GM12878 (cell line): ENCODE measurements at regions not wholly inside any gene's neighbourhood (a gene's known extent, or its start where the extent isn't known, plus 50 kb on each side); places are given as distances from the start of the nearest gene placed in this dataset.

Experiments
- ASH2L ChIP-seq: fragments of 300-600, 200-600 bp; sonication (generic); IDR thresholded peaks from 2 replicates; pipeline ENCODE4 v1.6.1; 2017; ENCODE audit warnings: low read depth, mild to moderate bottlenecking, borderline replicate concordance
- FOS ChIP-seq: IDR thresholded peaks from 3 replicates; pipeline ENCODE4 v1.6.1; 2011; ENCODE audit warnings: borderline replicate concordance; ENCODE audit not compliant: insufficient read length; ENCODE audit errors: extremely low read depth
- IRF4 ChIP-seq: IDR thresholded peaks from 2 replicates; pipeline ENCODE4 v1.6.1; 2011; ENCODE audit warnings: low read depth, low read length
- MYB ChIP-seq: fragments of 150-350 bp; IDR thresholded peaks from 2 replicates; pipeline ENCODE4 v1.6.1; 2014; ENCODE audit warnings: mild to moderate bottlenecking, low read depth, low read length, borderline replicate concordance
- MYC ChIP-seq: IDR thresholded peaks from 2 replicates; pipeline ENCODE4 v1.6.1; 2011; ENCODE audit warnings: mild to moderate bottlenecking, low read length, moderate library complexity, inconsistent platforms; ENCODE audit not compliant: insufficient read depth, insufficient replicate concordance, insufficient read length, severe bottlenecking
- POLR2AphosphoS5 ChIP-seq: IDR thresholded peaks from 2 replicates; pipeline ENCODE4 v1.6.1; 2011; ENCODE audit warnings: mild to moderate bottlenecking, low read length, inconsistent platforms
- RBBP5 ChIP-seq: fragments of 200-600 bp; sonication (generic); conservative IDR thresholded peaks from 2 replicates; pipeline ENCODE4 v1.6.1; 2016
- SMARCA5 ChIP-seq: fragments of 450-650 bp; IDR thresholded peaks from 2 replicates; pipeline ENCODE4 v1.6.1; 2017; ENCODE audit warnings: mild to moderate bottlenecking
- SPI1 ChIP-seq: IDR thresholded peaks from 2 replicates; pipeline ENCODE4 v1.6.1; 2011; ENCODE audit warnings: low read depth, mild to moderate bottlenecking, low read length, moderate library complexity, borderline replicate concordance; ENCODE audit not compliant: insufficient read depth
- STAT1 ChIP-seq: fragments of 450-650 bp; conservative IDR thresholded peaks from 2 replicates; pipeline ENCODE4 v1.6.1; 2014; ENCODE audit warnings: antibody characterized with exemption, mild to moderate bottlenecking
- ZBED1 ChIP-seq: IDR thresholded peaks from 2 replicates; pipeline ENCODE4 v1.6.1; 2016; ENCODE audit warnings: borderline replicate concordance
- TF ChIP-seq, protein P1 (sequence below): fragments of 450-650 bp; formaldehyde crosslinking; IDR thresholded peaks from 2 replicates; pipeline ENCODE4 v1.4.0; 2020; ENCODE audit warnings: mild to moderate bottlenecking, moderate library complexity
- TF ChIP-seq, protein P2 (sequence below): fragments of 450-650 bp; IDR thresholded peaks from 2 replicates; pipeline ENCODE4 v1.6.1; 2017; ENCODE audit warnings: mild to moderate bottlenecking, low read depth, inconsistent platforms; ENCODE audit not compliant: poor library complexity, severe bottlenecking
- TF ChIP-seq, protein P3 (sequence below): IDR thresholded peaks from 2 replicates; pipeline ENCODE4 v1.6.1; 2011; ENCODE audit warnings: borderline replicate concordance, low read depth, mild to moderate bottlenecking, moderate library complexity, mixed read lengths, low read length; ENCODE audit not compliant: insufficient read depth; ENCODE audit errors: extremely low read length

DNA sequence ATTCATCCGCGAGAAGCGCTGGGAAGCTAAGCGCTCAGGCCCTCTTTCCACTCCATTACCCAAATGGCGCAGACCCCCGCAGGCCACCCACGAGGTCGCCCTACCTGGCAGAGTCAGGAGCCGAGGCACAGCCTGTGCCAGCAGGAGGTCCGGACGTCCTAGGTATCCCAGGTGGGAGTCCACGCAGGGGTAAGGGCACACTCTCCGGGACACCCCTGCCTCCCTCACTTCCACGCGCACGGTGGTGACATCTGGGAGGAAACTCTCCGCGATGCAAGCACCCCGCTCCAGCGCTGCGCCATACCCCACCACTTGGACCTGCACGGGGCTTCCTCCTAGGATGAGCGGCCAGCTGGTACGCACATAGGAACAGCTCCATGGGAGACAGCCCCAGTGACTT is 95.1 kb upstream of the ARHGEF7 start (continued):
- TF ChIP-seq, protein P1, sequence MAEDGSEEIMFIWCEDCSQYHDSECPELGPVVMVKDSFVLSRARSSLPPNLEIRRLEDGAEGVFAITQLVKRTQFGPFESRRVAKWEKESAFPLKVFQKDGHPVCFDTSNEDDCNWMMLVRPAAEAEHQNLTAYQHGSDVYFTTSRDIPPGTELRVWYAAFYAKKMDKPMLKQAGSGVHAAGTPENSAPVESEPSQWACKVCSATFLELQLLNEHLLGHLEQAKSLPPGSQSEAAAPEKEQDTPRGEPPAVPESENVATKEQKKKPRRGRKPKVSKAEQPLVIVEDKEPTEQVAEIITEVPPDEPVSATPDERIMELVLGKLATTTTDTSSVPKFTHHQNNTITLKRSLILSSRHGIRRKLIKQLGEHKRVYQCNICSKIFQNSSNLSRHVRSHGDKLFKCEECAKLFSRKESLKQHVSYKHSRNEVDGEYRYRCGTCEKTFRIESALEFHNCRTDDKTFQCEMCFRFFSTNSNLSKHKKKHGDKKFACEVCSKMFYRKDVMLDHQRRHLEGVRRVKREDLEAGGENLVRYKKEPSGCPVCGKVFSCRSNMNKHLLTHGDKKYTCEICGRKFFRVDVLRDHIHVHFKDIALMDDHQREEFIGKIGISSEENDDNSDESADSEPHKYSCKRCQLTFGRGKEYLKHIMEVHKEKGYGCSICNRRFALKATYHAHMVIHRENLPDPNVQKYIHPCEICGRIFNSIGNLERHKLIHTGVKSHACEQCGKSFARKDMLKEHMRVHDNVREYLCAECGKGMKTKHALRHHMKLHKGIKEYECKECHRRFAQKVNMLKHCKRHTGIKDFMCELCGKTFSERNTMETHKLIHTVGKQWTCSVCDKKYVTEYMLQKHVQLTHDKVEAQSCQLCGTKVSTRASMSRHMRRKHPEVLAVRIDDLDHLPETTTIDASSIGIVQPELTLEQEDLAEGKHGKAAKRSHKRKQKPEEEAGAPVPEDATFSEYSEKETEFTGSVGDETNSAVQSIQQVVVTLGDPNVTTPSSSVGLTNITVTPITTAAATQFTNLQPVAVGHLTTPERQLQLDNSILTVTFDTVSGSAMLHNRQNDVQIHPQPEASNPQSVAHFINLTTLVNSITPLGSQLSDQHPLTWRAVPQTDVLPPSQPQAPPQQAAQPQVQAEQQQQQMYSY (CRISPR knock-in tag) = no peak
- TF ChIP-seq RBBP5 (no peak), SMARCA5 (no peak), STAT1 (no peak), SPI1 (no peak), FOS (no peak), MYB (no peak), POLR2AphosphoS5 (no peak), ASH2L (no peak), IRF4 (no peak), ZBED1 (no peak), MYC (no peak)
- TF ChIP-seq, protein P2, sequence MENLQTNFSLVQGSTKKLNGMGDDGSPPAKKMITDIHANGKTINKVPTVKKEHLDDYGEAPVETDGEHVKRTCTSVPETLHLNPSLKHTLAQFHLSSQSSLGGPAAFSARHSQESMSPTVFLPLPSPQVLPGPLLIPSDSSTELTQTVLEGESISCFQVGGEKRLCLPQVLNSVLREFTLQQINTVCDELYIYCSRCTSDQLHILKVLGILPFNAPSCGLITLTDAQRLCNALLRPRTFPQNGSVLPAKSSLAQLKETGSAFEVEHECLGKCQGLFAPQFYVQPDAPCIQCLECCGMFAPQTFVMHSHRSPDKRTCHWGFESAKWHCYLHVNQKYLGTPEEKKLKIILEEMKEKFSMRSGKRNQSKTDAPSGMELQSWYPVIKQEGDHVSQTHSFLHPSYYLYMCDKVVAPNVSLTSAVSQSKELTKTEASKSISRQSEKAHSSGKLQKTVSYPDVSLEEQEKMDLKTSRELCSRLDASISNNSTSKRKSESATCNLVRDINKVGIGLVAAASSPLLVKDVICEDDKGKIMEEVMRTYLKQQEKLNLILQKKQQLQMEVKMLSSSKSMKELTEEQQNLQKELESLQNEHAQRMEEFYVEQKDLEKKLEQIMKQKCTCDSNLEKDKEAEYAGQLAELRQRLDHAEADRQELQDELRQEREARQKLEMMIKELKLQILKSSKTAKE = no peak
- TF ChIP-seq, protein P3, sequence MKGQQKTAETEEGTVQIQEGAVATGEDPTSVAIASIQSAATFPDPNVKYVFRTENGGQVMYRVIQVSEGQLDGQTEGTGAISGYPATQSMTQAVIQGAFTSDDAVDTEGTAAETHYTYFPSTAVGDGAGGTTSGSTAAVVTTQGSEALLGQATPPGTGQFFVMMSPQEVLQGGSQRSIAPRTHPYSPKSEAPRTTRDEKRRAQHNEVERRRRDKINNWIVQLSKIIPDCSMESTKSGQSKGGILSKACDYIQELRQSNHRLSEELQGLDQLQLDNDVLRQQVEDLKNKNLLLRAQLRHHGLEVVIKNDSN = no peak
